Left cardiac atrium (tissue), 4 donors: ENCODE measurements at regions not wholly inside any gene's neighbourhood (a gene's known extent, or its start where the extent isn't known, plus 50 kb on each side); places are given as distances from the start of the nearest gene placed in this dataset.

Source experiments
- ATAC-seq, 2 donors: fragments of 200-7000 bp; cut with Tn5 transposase; one replicate each; pipeline ENCODE4 v1.9.1; 2020; ENCODE audit warnings: mild to moderate bottlenecking in 2 of 2, moderate library complexity in 2 of 2
- DNase-seq: peaks from one replicate; pipeline ENCODE4 v3.0.0-alpha.2; 2020
- intact Hi-C, 2 donors: fragments of 100-400 bp; cut with DNase I; formaldehyde crosslinking; loops; one replicate each; pipeline versions ENCODE4 v1.14.1 to v1.15.1; 2022 to 2023
- donor health status: DM: no; HTN: yes; CAD: no.
- donor health status: DM: no; HTN: yes; CAD: no; lungs with severe emphysema.
- donor health status: DM: yes; HTN: yes; CAD: no.
- donor health status: Dilated cardiomyopathy.

DNA sequence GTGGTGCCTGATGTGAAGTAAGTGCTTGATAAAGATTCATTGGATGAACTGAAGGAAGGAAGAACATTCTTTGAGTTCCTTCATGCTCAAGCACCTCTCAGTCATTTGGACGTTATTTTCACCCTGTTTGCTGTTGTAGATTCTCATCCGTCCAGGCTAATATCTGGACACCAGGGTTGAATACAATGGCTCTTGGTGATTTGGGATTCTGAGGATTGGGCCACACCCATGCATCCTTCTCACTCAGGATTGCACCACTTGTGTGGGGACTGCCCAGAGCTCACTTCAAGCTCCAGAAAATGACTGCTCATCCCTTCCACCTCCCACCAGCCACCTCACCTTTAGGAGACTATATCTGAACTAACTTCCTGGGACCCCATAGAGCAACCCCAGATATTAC, 117.1 kb upstream of the IPO9 start:
- no peak for ATAC-seq
- DNase-seq = no peak
- intact Hi-C loops = no loop called here

GRCh38 chr1:201712387-201713085, 116.4 kb upstream of the IPO9 start:
- DNase-seq (no peak), ATAC-seq (no peak)
- intact Hi-C loops = no loop called here

- intact Hi-C loops = no loop called here
- DNase-seq (peak; percentile 96), ATAC-seq (peak; percentile 88 to 91)
Observed at GRCh38 chr1:201713086-201713810, 115.7 kb upstream of the IPO9 start.

- peak; percentile 89 for DNase-seq
- peak; percentile 43 to 85 for ATAC-seq
- intact Hi-C loops = no loop called here
Observed at GRCh38 chr1:201714542-201715329, 114.2 kb upstream of the IPO9 start.

GRCh38 chr1:201715351-201715750, 113.6 kb upstream of the IPO9 start:
- intact Hi-C loops = no loop called here

GRCh38 chr1:201715801-201716741, 112.9 kb upstream of the IPO9 start:
- no peak for DNase-seq
- intact Hi-C loops = no loop called here
- peak in 1 of 2 donors; percentile 1 for ATAC-seq

More at GRCh38 chr1:201715351-201715750, 113.6 kb upstream of the IPO9 start:
- ATAC-seq (no peak), DNase-seq (no peak)

- no peak for DNase-seq
- no peak for ATAC-seq
- intact Hi-C loops = no loop called here
Observed at GRCh38 chr1:201716742-201717135, 112.2 kb upstream of the IPO9 start.

DNA sequence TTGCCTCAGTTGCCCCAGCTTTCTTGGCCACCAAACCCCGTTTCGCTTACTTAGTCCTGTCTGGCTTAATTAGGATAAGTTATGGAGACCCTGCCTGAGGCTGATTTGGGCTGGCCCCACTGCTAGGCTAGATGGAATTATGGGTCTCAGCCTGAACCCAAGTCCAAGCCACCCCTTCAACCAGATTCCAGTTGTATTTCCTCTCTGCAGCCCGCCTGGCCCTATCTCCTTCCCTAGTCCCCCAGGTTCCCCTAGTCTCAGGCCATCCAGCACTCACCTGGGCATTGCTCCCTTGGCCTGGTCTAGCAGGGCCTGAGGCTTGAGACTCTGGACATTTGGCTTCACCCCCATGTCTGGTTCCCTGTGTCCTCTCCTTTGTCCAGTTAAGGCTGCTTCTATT, 111.7 kb upstream of the IPO9 start:
- intact Hi-C loops = no loop called here
- no peak for ATAC-seq
- DNase-seq = no peak

DNA sequence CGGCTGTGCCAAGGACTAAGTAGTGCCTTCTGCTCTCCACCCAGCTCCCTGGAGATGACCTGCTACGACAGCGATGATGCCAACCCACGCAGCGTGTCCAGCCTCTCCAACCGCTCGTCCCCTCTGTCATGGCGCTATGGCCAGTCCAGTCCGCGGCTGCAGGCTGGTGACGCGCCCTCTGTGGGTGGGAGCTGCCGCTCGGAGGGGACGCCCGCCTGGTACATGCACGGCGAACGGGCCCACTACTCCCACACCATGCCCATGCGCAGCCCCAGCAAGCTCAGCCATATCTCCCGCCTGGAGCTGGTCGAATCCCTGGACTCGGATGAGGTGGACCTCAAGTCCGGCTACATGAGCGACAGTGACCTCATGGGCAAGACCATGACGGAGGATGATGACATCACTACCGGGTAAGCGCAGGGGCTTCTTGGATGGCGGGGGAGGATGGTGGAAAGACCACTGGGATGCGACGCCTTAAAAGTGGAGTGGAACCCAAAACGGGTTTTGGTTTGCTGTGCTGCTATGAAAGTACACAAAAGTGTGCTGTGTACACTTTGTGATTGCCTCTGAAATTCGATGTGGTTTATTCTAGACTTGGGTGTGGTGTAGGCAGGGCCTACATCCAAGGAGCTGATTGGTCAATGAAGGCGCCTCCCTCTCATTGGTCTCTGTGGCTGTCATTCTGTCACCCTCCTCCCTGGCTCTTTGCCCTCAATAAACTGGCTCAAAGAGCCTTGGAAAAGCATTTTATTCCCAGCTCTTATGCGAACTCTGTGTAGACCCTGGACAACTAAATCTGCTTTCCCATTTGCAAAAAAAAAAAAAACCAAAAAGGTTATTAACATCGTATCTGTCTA, 110.4 kb upstream of the IPO9 start:
- intact Hi-C loops = no loop called here
- no peak for ATAC-seq
- DNase-seq = no peak

- ATAC-seq (peak; percentile 51 to 65), DNase-seq (peak; percentile 65)
- intact Hi-C loops = no loop called here
Observed at GRCh38 chr1:201719812-201720521, 109.0 kb upstream of the IPO9 start.

DNA sequence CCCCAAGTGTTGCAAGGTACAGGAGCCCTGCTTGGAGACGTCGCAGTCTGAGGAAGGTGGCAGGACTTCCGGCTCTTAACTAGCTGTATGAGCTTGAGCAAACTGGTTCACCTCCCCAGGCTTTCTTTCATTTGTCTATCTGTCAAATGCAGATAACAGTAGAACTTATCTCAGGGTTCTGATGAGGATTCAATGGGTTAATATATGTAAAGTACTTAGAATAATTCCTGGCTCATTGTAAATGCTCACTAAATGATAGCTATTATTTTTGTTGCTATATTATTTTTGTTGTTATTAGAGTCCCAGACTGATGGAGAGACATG, 108.5 kb upstream of the IPO9 start:
- DNase-seq (no peak), ATAC-seq (no peak)
- intact Hi-C loops = no loop called here

GRCh38 chr1:201721082-201722049, 107.6 kb upstream of the IPO9 start:
- intact Hi-C loops = no loop called here
- ATAC-seq (no peak), DNase-seq (no peak)

GRCh38 chr1:201724039-201724765, 104.8 kb upstream of the IPO9 start:
- intact Hi-C loops = no loop called here
- no peak for DNase-seq
- peak; percentile 73 to 83 for ATAC-seq

DNA sequence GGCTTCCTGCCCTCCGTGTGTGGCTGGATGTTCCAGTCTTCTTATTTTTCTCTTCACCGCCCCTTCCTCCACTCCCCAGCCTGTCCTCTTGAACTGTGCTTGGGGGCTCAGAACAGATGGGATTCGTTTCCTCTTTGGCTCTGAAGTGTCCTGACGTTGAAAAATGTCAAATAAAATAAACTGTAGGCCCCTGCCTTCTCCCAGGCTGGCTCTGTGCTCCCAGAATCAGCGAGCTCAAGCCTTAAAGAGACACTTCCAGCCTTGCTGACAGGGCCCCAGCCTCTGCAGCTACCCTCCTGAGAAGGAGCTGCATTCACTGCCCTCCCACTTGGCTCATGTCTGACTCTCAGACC, 104.2 kb upstream of the IPO9 start:
- intact Hi-C loops = no loop called here
- ATAC-seq (peak; percentile 2 to 12), DNase-seq (no peak)

DNA sequence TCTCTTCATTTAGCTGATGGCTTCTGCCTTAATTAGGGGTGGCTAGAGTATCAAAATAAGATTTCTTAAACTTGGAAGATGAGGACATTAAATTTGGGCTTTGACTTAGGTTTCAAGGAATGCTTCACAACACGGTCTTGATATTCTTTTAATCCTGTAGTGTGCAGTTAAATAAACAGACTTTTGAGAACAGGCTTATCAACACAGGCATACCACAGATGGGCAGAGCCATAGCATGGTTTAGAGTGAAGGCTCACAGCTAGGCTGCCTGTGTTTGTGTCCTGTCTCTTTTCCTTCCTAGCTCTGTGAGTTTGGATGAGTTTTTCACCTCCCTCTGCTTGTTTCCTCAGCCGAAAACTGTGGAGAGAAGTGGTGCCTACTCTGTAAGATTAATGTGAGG, 102.3 kb upstream of the IPO9 start:
- DNase-seq (no peak), ATAC-seq (peak in 1 of 2 donors; percentile 28)
- intact Hi-C loops = no loop called here

DNA sequence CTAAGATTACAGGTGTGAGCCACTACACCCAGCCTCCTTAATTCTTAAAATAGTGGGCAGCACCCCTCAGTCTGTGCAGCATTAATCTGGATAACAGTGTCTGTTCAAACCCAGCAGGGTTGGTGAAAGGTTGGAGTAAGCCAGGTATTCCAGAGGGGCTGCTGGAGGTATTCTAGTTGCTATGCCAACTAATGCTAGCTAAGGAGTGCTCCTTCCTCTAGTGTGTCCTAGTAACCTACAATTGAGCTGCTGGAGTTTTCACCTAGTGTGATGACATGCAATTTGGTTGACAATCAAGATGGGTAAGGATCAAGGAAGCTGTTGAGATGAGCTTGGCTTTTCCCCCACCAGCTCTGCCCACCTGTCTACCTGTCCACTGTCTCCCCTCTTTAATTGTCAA, 100.2 kb upstream of the IPO9 start:
- intact Hi-C loops = no loop called here
- DNase-seq (no peak), ATAC-seq (no peak)
